K562 (cell line): ENCODE measurements at regions not wholly inside any gene's neighbourhood (a gene's known extent, or its start where the extent isn't known, plus 50 kb on each side); places are given as distances from the start of the nearest gene placed in this dataset.

Experiments
- ATAC-seq: fragments of 200-7000 bp; cut with Tn5 transposase; 3 replicates; pipeline ENCODE4 v1.9.1; 2020; ENCODE audit warnings: moderate library complexity
- BruUV-seq: library from RNA; stranded (reverse); fragments of 400-500 nt; replicated peaks from 2 replicates; lab custom pipeline; 2021; lab: Mats Ljungman, UMichigan
- CTCF ChIA-PET: fragments of 300-600 bp; formaldehyde crosslinking; extraction: SDS; loops from one replicate; lab custom pipeline; 2021; ENCODE audit warnings: low intra/inter-chr PET ratio; lab: Yijun Ruan, JAX
- POLR2A ChIA-PET: fragments of 300-600, 350-650 bp; sonication (Branson Sonifier 250); formaldehyde crosslinking; extraction: SDS; loops from one replicate; lab custom pipeline; 2021; ENCODE audit warnings: antibody characterized with exemption, inconsistent platforms; lab: Yijun Ruan, JAX
- DNase-seq, 4 experiments: peaks; one replicate each; pipeline versions ENCODE4 v3.0.0 to v3.0.0-alpha.2; 2011 to 2018; ENCODE audit warnings: low spot score in 3 of 4, mixed read lengths in 3 of 4; ENCODE audit errors: extremely low read depth in 1 of 4
- FAIRE-seq: peaks from 2 replicates; lab custom pipeline; 2011; peaks lifted over from hg19 to GRCh38; lab: Jason Lieb, UNC
- H2AFZ ChIP-seq: 2 replicates; pipeline ENCODE4 v1.6.0; 2011; ENCODE audit warnings: low read depth, low read length, control low read depth, inconsistent platforms
- H3K27ac ChIP-seq: fragments of 200-600 bp; 3 replicates; pipeline ENCODE4 v1.8.0; 2011; ENCODE audit warnings: low read depth, mild to moderate bottlenecking, control low read depth, inconsistent platforms, low read length, moderate library complexity, mixed read lengths; ENCODE audit errors: extremely low read depth
- H3K27me3 ChIP-seq, 2 experiments: fragments of 300-600 bp in 1 of 2; 2 replicates in 1 of 2; 3 replicates in 1 of 2; pipeline versions ENCODE4 v1.6.0 to v1.8.0; 2011; ENCODE audit warnings: inconsistent platforms in 2 of 2, low read length in 2 of 2, mild to moderate bottlenecking in 1 of 2, mixed read lengths in 1 of 2, moderate library complexity in 1 of 2; ENCODE audit not compliant: control insufficient read depth in 2 of 2, insufficient read depth in 2 of 2
- H3K36me3 ChIP-seq: fragments of 300-600 bp; 3 replicates; pipeline ENCODE4 v1.8.0; 2011; ENCODE audit warnings: mild to moderate bottlenecking, low read length, inconsistent platforms; ENCODE audit not compliant: control insufficient read depth, insufficient read depth
- H3K4me1 ChIP-seq, 2 experiments: fragments of 200-600 bp in 1 of 2; replicated peaks in 1 of 2; 2 replicates in 1 of 2; 3 replicates in 1 of 2; pipeline versions ENCODE4 v1.5.1 to v1.8.0; 2011; ENCODE audit warnings: inconsistent platforms in 2 of 2, low read length in 2 of 2, mild to moderate bottlenecking in 1 of 2, mixed read lengths in 1 of 2, moderate library complexity in 1 of 2; ENCODE audit not compliant: control insufficient read depth in 2 of 2, insufficient read depth in 2 of 2
- H3K4me2 ChIP-seq: 2 replicates; pipeline ENCODE4 v1.6.1; 2011; ENCODE audit warnings: low read length, control low read depth, inconsistent platforms, mixed read lengths; ENCODE audit not compliant: insufficient read depth
- H3K4me3 ChIP-seq: fragments of 200-600 bp; sonication (generic), shearing (Covaris generic); 2 replicates; pipeline ENCODE4 v1.5.1; 2016; ENCODE audit warnings: control low read depth, inconsistent platforms
- H3K79me2 ChIP-seq: fragments of 200-600 bp; 3 replicates; pipeline ENCODE4 v1.8.0; 2011; ENCODE audit warnings: low read length, inconsistent platforms; ENCODE audit not compliant: control insufficient read depth, insufficient read depth
- H3K9ac ChIP-seq, 2 experiments: 2 replicates each; pipeline versions ENCODE4 v1.6.0 to v1.6.1; 2011; ENCODE audit warnings: low read depth in 2 of 2, low read length in 2 of 2, control low read depth in 1 of 2, inconsistent platforms in 1 of 2, mild to moderate bottlenecking in 1 of 2, mixed read lengths in 1 of 2; ENCODE audit not compliant: insufficient read depth in 1 of 2
- H3K9me1 ChIP-seq: one replicate; pipeline ENCODE4 v1.6.0; 2011; ENCODE audit warnings: inconsistent platforms, mild to moderate bottlenecking, low read length, moderate library complexity; ENCODE audit not compliant: control insufficient read depth, insufficient read depth
- H3K9me3 ChIP-seq: replicated peaks from 2 replicates; pipeline ENCODE4 v1.5.1; 2011; ENCODE audit warnings: low read depth, low read length, inconsistent platforms; ENCODE audit not compliant: control insufficient read depth, insufficient read depth
- H4K20me1 ChIP-seq: replicated peaks from 2 replicates; pipeline ENCODE4 v1.6.1; 2011; ENCODE audit warnings: low read length, inconsistent platforms, mixed read lengths; ENCODE audit not compliant: control insufficient read depth, insufficient read depth
- CBFA2T3 ChIP-seq: fragments of 450-650 bp; IDR thresholded peaks from 2 replicates; pipeline ENCODE4 v1.6.1; 2017
- HES1 ChIP-seq: fragments of 450-650 bp; IDR thresholded peaks from 2 replicates; pipeline ENCODE4 v1.6.1; 2016; ENCODE audit warnings: low read depth, mild to moderate bottlenecking, moderate library complexity
- MBD2 ChIP-seq: sonication (generic); IDR thresholded peaks from 2 replicates; pipeline ENCODE4 v1.6.1; 2016; ENCODE audit warnings: low read depth, borderline replicate concordance
- PYGO2 ChIP-seq: fragments of 450-650 bp; IDR thresholded peaks from 2 replicates; pipeline ENCODE4 v1.6.1; 2016; ENCODE audit warnings: mild to moderate bottlenecking, missing genetic modification characterization, moderate library complexity, missing compliant biosample characterization
- SMC3 ChIP-seq: conservative IDR thresholded peaks from 2 replicates; pipeline ENCODE4 v1.6.1; 2011; ENCODE audit warnings: low read depth, low read length, improper control_type of control experiment; ENCODE audit not compliant: insufficient read depth
- SPI1 ChIP-seq: IDR thresholded peaks from 2 replicates; pipeline ENCODE4 v1.6.1; 2011; ENCODE audit warnings: low read depth, low read length, control low read depth, borderline replicate concordance
- TAF1 ChIP-seq: IDR thresholded peaks from 2 replicates; pipeline ENCODE4 v1.6.1; 2011; ENCODE audit warnings: mild to moderate bottlenecking, low read length, moderate library complexity; ENCODE audit not compliant: insufficient read depth, control insufficient read depth, severe bottlenecking; ENCODE audit errors: extremely low read depth
- TEAD1 ChIP-seq, 2 experiments: fragments of 450-650 bp in 1 of 2; sonication (generic) in 1 of 2; formaldehyde crosslinking; IDR thresholded peaks; 2 replicates each; pipeline versions ENCODE4 v1.4.0 to v1.8.0; 2020 to 2022; ENCODE audit warnings: mild to moderate bottlenecking in 2 of 2, missing genetic modification reagents in 1 of 2
- ZNF707 ChIP-seq: fragments of 250-450 bp; sonication (Bioruptor Pico); conservative IDR thresholded peaks from 2 replicates; pipeline ENCODE4 v1.8.0; 2022; ENCODE audit warnings: inconsistent platforms, mild to moderate bottlenecking, moderate library complexity
- ZNF764 ChIP-seq: fragments of 250-450 bp; sonication (Bioruptor Pico); IDR thresholded peaks from 2 replicates; pipeline ENCODE4 v1.4.0; 2020; ENCODE audit warnings: low read depth, mild to moderate bottlenecking, moderate library complexity
- WGBS: fragments of 100-300 bp; shearing (Covaris generic); methylation state at CpG from one replicate; pipeline ENCODE4 v1.1.6; 2016; ENCODE audit warnings: low coverage, mixed read lengths; ENCODE audit not compliant: insufficient coverage; ENCODE audit errors: missing lambda C conversion rate; 5-methylcytosine and 5-hydroxymethylcytosine counted together
- in situ Hi-C: fragments of 300-500 bp; cut with MboI; formaldehyde crosslinking; loops from 4 replicates; pipeline ENCODE4 v1.15.0; 2018; ENCODE audit warnings: inconsistent platforms, mixed read lengths
- intact Hi-C: fragments of 100-400 bp; cut with micrococcal nuclease; formaldehyde crosslinking; loops from 2 replicates; pipeline ENCODE4 v1.14.2; 2022
- TF ChIP-seq, protein P1 (sequence below): sonication (generic); IDR thresholded peaks from 2 replicates; pipeline ENCODE4 v1.6.1; 2016
- TF ChIP-seq, protein P2 (sequence below), 2 experiments: fragments of 450-650 bp in 1 of 2; sonication (generic) in 1 of 2; formaldehyde crosslinking in 1 of 2; IDR thresholded peaks; 2 replicates each; pipeline versions ENCODE4 v1.7.1 to v1.9.0; 2016 to 2022; ENCODE audit warnings: inconsistent platforms in 1 of 2, mild to moderate bottlenecking in 1 of 2, missing genetic modification reagents in 1 of 2

GRCh38 chr2:56123538-56123937 is 60.3 kb upstream of the CCDC85A start:
- BruUV-seq = no TSS peak
- ATAC-seq (no peak; the same call in 2 of the 3 replicates), DNase-seq (no peak), FAIRE-seq (no peak)
- Histone ChIP-seq H3K79me2 (peaks cover 7% of the 10 kb centered on the region; the same call in 2 of the 3 replicates), H3K36me3 (peaks cover 8% of the 10 kb centered on the region; the same call in 1 of the 3 replicates), H3K4me2 (no peak overlapping the region), H3K9me1 (no peaks in the 10 kb centered on the region), H2AFZ (no peak overlapping the region), H3K4me1 (peaks cover 5 to 27% of the 10 kb centered on the region in 2 experiments; a peak in 4 of 5 replicates), H3K27me3 (no peaks in the 10 kb centered on the region), H3K9ac (no peak overlapping the region), H3K27ac (no peak overlapping the region), H4K20me1 (no peaks in the 10 kb centered on the region), H3K9me3 (no peaks in the 10 kb centered on the region), H3K4me3 (no peak overlapping the region)
- ChIA-PET CTCF (no interaction called here), POLR2A (interaction anchor here (0.5 to 2.4 kb wide), 3 partner anchors 11 to 1739 kb away, joined by 3 to 15 read pairs (median 4); no protein-coding TSS in a partner anchor)
- intact Hi-C loops (no loop called here), in situ Hi-C loops (loop anchor here (10.0 kb wide), 1 partner anchor 409 kb away; no protein-coding TSS in a partner anchor)
- 11% methylated on average over 1 of the region's 1 CpG for WGBS
- TF ChIP-seq, protein P1, sequence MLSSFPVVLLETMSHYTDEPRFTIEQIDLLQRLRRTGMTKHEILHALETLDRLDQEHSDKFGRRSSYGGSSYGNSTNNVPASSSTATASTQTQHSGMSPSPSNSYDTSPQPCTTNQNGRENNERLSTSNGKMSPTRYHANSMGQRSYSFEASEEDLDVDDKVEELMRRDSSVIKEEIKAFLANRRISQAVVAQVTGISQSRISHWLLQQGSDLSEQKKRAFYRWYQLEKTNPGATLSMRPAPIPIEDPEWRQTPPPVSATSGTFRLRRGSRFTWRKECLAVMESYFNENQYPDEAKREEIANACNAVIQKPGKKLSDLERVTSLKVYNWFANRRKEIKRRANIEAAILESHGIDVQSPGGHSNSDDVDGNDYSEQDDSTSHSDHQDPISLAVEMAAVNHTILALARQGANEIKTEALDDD = peak; percentile 77
- TF ChIP-seq SPI1 (no peak), ZNF707 (CRISPR knock-in tag) (no peak), PYGO2 (tag) (no peak), CBFA2T3 (0 out of 2 replicates have a peak, but pooled peaks have one; percentile 32), SMC3 (no peak), TAF1 (no peak), MBD2 (no peak), HES1 (no peak), ZNF764 (CRISPR knock-in tag) (no peak), TEAD1 (CRISPR knock-in tag; IDR thresholded peaks at IDR 0.05) (no peak)
- TF ChIP-seq, protein P2, sequence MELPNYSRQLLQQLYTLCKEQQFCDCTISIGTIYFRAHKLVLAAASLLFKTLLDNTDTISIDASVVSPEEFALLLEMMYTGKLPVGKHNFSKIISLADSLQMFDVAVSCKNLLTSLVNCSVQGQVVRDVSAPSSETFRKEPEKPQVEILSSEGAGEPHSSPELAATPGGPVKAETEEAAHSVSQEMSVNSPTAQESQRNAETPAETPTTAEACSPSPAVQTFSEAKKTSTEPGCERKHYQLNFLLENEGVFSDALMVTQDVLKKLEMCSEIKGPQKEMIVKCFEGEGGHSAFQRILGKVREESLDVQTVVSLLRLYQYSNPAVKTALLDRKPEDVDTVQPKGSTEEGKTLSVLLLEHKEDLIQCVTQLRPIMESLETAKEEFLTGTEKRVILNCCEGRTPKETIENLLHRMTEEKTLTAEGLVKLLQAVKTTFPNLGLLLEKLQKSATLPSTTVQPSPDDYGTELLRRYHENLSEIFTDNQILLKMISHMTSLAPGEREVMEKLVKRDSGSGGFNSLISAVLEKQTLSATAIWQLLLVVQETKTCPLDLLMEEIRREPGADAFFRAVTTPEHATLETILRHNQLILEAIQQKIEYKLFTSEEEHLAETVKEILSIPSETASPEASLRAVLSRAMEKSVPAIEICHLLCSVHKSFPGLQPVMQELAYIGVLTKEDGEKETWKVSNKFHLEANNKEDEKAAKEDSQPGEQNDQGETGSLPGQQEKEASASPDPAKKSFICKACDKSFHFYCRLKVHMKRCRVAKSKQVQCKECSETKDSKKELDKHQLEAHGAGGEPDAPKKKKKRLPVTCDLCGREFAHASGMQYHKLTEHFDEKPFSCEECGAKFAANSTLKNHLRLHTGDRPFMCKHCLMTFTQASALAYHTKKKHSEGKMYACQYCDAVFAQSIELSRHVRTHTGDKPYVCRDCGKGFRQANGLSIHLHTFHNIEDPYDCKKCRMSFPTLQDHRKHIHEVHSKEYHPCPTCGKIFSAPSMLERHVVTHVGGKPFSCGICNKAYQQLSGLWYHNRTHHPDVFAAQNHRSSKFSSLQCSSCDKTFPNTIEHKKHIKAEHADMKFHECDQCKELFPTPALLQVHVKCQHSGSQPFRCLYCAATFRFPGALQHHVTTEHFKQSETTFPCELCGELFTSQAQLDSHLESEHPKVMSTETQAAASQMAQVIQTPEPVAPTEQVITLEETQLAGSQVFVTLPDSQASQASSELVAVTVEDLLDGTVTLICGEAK (IDR thresholded peaks at IDR 0.05) = no peak
- TF ChIP-seq, protein P2 (CRISPR knock-in tag; IDR thresholded peaks at IDR 0.05) = no peak
